ENCODE measurements at regions not wholly inside any gene's neighbourhood (a gene's known extent, or its start where the extent isn't known, plus 50 kb on each side); places are given as distances from the start of the nearest gene placed in this dataset.

DNA sequence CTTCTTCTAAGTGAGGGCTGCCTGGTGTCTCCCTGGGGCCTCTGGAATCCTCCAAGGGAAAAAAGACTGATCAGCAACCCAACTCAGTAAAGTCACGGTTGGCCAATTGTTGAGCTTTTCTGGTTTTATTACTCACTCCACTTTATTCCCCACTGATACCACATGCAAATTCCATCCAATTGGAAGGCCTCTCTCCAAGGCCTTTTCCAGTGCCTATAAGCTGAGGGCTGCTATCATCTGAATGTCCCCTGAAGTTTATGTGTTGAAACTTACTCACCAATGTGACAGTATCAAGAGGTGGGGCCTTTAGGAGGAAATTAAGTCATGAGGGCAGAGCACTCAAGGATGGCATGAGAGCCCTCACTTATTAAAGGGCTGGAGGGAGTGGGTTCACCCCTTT, 463.3 kb downstream of the BUD13 start:
- WGBS, 2 donors (ENCODE audit: low coverage in 1 of 2), result 77 to 100% methylated on average over 1 of the region's 1 CpG
- ATAC-seq, result no peak

GRCh38 chr11:116302756-116303155, 470.0 kb downstream of the BUD13 start:
- WGBS, 2 donors (ENCODE audit: low coverage in 1 of 2), result 89% methylated on average over 1 of the region's 1 CpG; no CpG with 5 or more reads in 1 of the 2 donors
- Histone ChIP-seq H3K36me3 (no peaks in the 10 kb centered on the region), H3K9me3 (no peaks in the 10 kb centered on the region), H3K27me3 (no peaks in the 10 kb centered on the region), H3K27ac (no peak overlapping the region), H3K4me1 (no peaks in the 10 kb centered on the region), H3K4me3 (no peak overlapping the region)
- TF ChIP-seq POLR2AphosphoS5 (IDR thresholded peaks at IDR 0.05), result no peak
- TF ChIP-seq EP300 (IDR thresholded peaks at IDR 0.05), result no peak
- TF ChIP-seq POLR2A (IDR thresholded peaks at IDR 0.05), result no peak
- TF ChIP-seq CTCF (IDR thresholded peaks at IDR 0.05), result no peak
- ATAC-seq, result no peak

More for the DNA sequence above, 463.3 kb downstream of the BUD13 start:
- no peak for TF ChIP-seq POLR2A (IDR thresholded peaks at IDR 0.05)
- TF ChIP-seq EP300 (IDR thresholded peaks at IDR 0.05), result no peak
- TF ChIP-seq CTCF (IDR thresholded peaks at IDR 0.05), result no peak
- no peak for TF ChIP-seq POLR2AphosphoS5 (IDR thresholded peaks at IDR 0.05)
- H3K4me3 ChIP-seq, result no peak overlapping the region
- H3K4me1 ChIP-seq, result peaks cover 0 to 21% (median 14%) of the 10 kb centered on the region in 3 donors
- H3K36me3 ChIP-seq, result no peaks in the 10 kb centered on the region
- no peaks in the 10 kb centered on the region for H3K27me3 ChIP-seq
- H3K27ac ChIP-seq, result no peak overlapping the region
- no peaks in the 10 kb centered on the region for H3K9me3 ChIP-seq

DNA sequence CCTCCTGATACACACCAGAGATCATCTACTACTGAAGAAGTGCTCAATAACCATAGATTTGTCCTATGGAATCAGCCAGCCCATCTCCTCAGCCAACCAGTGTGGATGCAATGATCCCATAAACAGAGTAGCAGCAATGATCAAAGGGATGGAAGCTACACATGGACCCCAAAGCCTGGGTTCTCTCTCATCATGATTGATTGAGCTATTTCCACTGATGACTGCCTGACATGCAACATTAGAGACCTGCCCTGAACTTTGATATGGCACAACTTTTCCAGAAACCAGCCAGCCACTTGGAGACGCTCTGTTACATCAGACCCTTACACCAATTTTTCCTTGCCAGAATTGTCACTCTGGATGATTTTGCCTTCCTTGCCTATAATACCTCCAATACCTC, 471.6 kb downstream of the BUD13 start:
- TF ChIP-seq POLR2AphosphoS5 (IDR thresholded peaks at IDR 0.05) (no peak), CTCF (IDR thresholded peaks at IDR 0.05) (no peak), POLR2A (IDR thresholded peaks at IDR 0.05) (no peak), EP300 (IDR thresholded peaks at IDR 0.05) (no peak)
- Histone ChIP-seq H3K27me3 (no peaks in the 10 kb centered on the region), H3K36me3 (no peaks in the 10 kb centered on the region), H3K9me3 (no peaks in the 10 kb centered on the region), H3K27ac (no peak overlapping the region), H3K4me1 (no peaks in the 10 kb centered on the region), H3K4me3 (no peak overlapping the region)
- 100% methylated on average over 1 of the region's 1 CpG for WGBS, 2 donors (ENCODE audit: low coverage in 1 of 2)
- ATAC-seq, result no peak

DNA sequence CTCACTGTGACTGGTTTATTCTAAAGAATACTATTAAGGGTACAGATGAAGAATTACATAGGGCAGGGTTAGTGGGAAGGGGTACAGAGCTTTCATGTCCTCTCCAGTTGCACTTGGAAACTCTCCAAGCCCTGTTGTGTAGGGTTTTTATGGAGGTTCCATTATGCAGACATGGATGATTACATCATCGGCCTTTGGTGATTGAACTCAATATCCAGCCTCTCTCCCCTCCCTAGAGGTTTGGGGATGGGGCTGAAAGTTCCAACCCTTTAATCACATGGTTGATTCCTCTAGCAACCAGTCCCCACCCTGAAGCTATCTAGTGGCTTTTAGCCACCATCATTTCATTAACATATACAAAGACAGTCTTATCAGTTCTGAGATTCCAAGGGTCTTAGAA, 472.6 kb downstream of the BUD13 start:
- 100% methylated on average over 1 of the region's 1 CpG; no CpG with 5 or more reads in 1 of the 2 donors for WGBS, 2 donors (ENCODE audit: low coverage in 1 of 2)
- Histone ChIP-seq H3K4me1 (no peaks in the 10 kb centered on the region), H3K9me3 (no peaks in the 10 kb centered on the region), H3K27ac (no peak overlapping the region), H3K27me3 (no peaks in the 10 kb centered on the region), H3K4me3 (no peak overlapping the region), H3K36me3 (no peaks in the 10 kb centered on the region)
- no peak for TF ChIP-seq CTCF (IDR thresholded peaks at IDR 0.05)
- no peak for TF ChIP-seq EP300 (IDR thresholded peaks at IDR 0.05)
- TF ChIP-seq POLR2A (IDR thresholded peaks at IDR 0.05), result no peak
- no peak for TF ChIP-seq POLR2AphosphoS5 (IDR thresholded peaks at IDR 0.05)
- ATAC-seq, result no peak

DNA sequence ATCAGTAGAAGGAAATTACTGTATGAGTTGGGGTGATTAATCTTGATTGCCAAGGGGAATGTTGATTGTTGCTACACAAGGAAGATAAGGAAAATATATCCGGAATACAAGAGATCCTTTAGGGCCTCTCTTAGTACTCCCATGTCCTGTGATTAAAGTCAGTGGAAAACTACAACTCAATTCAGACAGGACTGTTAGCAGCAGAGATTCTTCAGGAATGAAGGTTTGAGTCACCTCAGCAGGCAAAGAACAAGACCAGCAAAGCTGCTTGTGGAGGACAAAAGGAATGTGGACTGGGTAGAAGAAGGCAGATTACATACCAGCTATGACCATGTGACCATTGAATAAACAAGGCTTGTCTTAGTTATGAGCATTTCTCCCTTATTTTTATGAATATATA, 478.2 kb downstream of the BUD13 start:
- no peak overlapping the region for H3K27ac ChIP-seq
- no peak for ATAC-seq
- no peak for TF ChIP-seq POLR2AphosphoS5 (IDR thresholded peaks at IDR 0.05)
- no peak for TF ChIP-seq CTCF (IDR thresholded peaks at IDR 0.05)
- no peak for TF ChIP-seq POLR2A (IDR thresholded peaks at IDR 0.05)
- no peak for TF ChIP-seq EP300 (IDR thresholded peaks at IDR 0.05)

More for the DNA sequence above, 478.2 kb downstream of the BUD13 start:
- Histone ChIP-seq H3K4me3 (no peak overlapping the region), H3K27me3 (no peaks in the 10 kb centered on the region), H3K9me3 (peaks cover 0 to 5% (median 0%) of the 10 kb centered on the region in 3 donors), H3K36me3 (no peaks in the 10 kb centered on the region), H3K4me1 (no peaks in the 10 kb centered on the region)
- 11 to 50% methylated on average over 1 of the region's 1 CpG for WGBS, 2 donors (ENCODE audit: low coverage in 1 of 2)

All from gastroesophageal sphincter (tissue), 4 donors.